ENCODE measurements at regions not wholly inside any gene's neighbourhood (a gene's known extent, or its start where the extent isn't known, plus 50 kb on each side); places are given as distances from the start of the nearest gene placed in this dataset.
A peak's percentile ranks its signal among the peaks of the same experiment; 100 is the strongest.

- no peak for DNase-seq (ENCODE audit: low read depth in 1 of 2, low spot score in 1 of 2)
These were observed 52.0 kb downstream of the MAGEF1 start for GRCh38 chr3:184659797-184660301.

DNA sequence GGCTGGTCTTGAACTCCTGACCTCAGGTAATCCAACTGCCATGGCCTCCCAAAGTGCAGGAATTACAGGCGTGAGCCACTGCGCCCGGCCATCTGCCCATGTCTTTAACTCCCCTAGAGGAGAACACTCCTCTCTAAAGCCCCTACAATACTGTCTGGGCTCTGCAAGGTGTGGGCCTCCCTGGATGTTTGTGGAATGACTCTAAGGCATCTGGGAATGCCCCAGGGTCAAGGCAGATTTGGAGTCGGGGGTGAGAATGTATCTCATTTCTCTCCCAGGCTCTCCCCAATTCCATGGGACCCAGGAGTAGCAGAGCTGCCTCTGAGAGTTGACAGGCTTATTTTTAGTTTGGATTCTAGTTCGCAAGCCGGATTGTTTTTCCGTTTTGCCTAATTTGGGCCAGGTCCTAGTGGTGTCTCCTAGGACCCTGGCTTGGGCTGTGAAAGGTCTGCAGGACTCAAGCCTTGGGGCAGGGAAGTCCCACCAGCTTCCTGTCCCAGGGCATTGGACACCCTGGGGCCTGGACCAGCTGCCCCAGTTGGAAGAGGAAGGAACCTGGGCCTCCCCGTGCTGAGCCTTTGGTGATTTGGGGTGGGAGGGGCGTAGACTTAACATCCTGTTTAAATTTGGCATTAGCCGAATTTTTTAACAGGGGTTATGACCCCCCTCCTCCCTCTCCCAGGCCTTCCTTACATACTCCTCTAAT, 53.5 kb downstream of the MAGEF1 start:
- DNase-seq (ENCODE audit: low read depth in 1 of 2, low spot score in 1 of 2) = no peak

- DNase-seq (ENCODE audit: low read depth in 1 of 2, low spot score in 1 of 2) = no peak
These were observed 54.8 kb downstream of the MAGEF1 start for GRCh38 chr3:184656829-184657681.

DNA sequence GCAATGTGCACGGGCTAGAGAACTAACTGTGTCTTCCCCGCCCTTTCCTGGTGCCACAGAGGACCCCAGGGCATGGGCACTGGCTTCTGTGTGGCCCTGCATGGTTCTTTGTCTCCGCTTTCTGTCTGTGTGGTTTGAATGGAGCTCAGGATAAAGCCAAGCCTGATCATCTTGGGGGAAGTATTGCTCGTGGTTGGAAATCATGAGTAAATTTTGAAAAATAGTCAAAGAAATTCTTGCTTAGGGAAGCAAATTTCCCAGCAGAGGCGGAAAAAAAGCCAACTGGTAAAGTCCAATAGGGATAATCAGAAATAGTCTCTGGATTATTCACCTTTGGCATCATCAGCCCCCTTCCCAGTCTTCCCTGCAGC, 55.4 kb downstream of the MAGEF1 start:
- no peak for DNase-seq (ENCODE audit: low read depth in 1 of 2, low spot score in 1 of 2)

DNA sequence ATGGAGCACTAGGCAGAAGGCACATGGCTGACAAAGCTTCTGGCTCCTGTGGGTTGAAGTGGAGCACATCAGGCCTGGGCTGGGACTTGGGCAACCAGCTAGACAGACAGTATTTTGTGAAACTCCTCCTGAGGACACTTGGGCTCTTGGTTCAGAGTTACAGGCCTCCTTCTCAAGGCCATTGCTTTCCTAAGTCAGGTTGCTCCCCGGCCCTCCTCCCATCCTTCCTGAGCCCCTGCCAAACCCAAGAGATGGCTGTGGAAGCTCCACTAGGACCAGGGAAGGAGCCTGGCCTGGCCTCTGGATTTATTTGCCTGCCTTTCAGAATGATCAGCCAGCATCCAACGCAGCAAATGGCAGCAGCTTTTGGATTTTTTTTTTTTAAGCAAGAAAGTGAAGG, 56.3 kb downstream of the MAGEF1 start:
- no peak for DNase-seq (ENCODE audit: low read depth in 1 of 2, low spot score in 1 of 2)

DNA sequence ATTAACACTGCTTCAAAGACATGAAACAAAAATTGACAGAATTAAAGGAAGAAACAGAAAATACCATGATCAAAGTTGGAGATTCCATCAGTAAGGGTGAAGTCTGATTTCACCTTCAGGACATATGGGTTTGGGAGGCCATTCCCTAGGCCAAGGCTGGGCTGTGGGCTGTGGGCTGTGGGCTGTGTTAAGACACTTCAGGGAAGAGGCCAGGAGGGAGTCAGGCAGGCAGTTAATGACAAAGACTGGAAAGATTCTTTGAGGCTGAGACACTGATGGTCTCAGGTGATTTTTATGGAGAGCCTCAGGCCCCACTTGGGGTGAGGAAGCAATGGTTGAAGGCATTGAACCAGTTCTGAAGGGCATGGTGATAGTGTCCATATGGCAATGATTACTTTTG, 57.5 kb downstream of the MAGEF1 start:
- DNase-seq (ENCODE audit: low read depth in 1 of 2, low spot score in 1 of 2) = no peak

DNA sequence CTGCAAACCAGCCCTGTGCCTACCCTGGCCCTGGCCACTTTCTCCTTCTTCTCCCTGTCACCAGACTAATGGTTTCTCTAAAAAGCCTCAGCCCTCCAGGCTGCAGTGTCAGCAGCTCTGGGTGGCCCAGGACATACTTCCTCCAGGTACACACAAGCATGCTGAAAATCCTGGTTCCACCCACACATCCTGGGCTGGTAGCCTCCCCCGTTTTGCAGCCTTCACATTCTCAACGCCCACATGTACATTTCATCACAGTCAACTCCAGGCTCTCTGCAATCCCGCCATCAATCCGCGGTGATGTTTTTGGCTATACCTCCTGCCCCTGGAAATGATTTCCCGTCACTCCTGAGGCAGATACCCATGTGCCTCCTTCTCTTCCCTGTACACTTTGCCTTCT, 59.4 kb downstream of the MAGEF1 start:
- no peak for DNase-seq (ENCODE audit: low read depth in 1 of 2, low spot score in 1 of 2)

DNA sequence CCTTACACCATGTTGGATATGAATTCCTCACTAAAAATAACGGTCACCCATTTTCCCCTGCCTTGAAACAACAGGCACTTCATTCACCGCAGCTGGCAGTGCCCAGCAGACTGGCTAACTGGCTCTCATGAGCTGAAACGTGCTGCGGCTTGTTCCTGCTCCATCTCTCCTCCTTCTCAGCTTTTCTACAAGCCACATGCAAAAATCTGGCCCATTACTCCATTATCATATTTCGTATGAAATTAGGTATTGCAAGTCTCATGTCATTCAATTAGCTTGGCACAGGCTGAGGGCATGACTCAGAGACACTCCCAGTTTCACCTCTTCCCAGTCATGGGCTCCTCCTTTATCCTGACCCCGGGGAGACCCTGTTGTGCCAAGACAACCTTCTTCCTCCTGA, 60.0 kb downstream of the MAGEF1 start:
- no peak for DNase-seq (ENCODE audit: low read depth in 1 of 2, low spot score in 1 of 2)

- no peak for DNase-seq (ENCODE audit: low read depth in 1 of 2, low spot score in 1 of 2)
These were observed 63.2 kb downstream of the MAGEF1 start for GRCh38 chr3:184648636-184649035.

- DNase-seq (ENCODE audit: low read depth in 1 of 2, low spot score in 1 of 2) = no peak
These were observed 64.4 kb downstream of the MAGEF1 start for GRCh38 chr3:184647405-184647936.

- no peak for DNase-seq (ENCODE audit: low read depth in 1 of 2, low spot score in 1 of 2)
These were observed 66.5 kb downstream of the MAGEF1 start for GRCh38 chr3:184645336-184645735.

DNA sequence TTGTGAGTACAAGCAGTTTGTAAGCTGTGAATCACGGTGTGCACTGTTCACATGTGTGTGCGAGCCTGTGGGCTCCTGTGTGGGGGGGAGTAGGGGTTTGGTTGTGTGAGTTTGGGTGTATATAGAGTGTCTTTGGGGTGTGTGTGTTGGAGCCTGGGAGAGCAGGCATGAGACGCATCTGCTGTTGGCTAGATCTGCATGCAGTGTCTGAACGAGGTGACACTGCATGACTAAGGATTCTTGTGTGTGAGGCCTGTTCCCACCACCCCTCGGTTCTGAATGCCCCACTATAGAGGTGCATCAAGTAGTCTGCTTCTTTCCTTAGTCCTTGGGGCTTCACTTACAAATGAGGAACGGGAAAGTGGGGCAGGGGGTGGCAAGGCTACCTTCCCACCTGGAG, 68.4 kb downstream of the MAGEF1 start:
- no peak for DNase-seq (ENCODE audit: low read depth in 1 of 2, low spot score in 1 of 2)

DNA sequence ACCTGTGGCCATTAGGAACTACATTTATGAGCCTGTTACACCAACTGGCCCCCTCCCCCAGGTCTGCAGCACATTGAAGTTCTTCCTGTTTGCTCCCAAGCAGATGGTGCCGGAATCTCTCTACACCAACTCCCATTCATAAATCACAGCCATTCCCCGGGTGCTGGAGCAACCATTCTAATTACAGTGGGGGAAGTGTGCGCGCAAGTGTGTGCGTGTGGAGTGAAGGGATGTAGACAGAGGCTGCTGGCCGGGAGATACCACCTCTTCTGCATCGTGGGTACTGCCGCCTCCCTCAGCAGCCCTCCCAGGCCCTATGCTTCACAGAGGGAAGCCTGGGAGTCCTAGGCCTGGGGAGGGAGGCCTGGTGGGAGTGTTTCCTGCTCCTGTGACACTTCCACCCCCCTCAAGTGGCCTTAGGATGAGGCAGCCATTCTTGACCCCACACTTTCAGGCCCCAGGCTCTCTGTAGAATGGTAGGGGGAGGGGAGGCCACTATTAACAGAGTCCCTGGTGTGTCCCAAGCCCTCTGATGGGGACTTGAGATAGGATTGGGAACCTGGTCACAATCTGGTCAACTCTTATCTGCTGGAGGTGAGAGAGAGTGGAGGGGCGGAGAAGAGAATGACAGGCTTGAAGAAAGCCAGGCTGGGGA, 69.1 kb downstream of the MAGEF1 start:
- no peak for DNase-seq (ENCODE audit: low read depth in 1 of 2, low spot score in 1 of 2)

DNA sequence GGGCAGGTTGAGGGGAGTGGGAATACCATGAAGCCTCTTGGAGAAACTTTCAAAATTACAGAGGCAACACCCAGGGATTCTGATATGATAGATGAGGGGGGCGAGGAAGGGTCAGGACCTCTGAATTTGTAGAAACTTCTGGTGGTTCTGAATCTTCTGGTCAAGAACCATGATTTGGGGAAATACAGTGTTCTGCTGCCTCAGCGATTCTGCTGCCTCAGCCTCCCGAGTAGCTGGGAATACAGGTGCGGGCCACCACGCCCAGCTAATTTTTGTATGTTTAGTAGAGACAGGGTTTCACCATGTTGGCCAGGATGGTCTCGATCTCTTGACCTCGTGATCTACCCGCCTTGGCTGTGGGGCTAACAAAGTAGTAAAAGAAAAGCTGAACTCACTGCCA, 70.4 kb downstream of the MAGEF1 start:
- DNase-seq (ENCODE audit: low read depth in 1 of 2, low spot score in 1 of 2) = no peak

DNA sequence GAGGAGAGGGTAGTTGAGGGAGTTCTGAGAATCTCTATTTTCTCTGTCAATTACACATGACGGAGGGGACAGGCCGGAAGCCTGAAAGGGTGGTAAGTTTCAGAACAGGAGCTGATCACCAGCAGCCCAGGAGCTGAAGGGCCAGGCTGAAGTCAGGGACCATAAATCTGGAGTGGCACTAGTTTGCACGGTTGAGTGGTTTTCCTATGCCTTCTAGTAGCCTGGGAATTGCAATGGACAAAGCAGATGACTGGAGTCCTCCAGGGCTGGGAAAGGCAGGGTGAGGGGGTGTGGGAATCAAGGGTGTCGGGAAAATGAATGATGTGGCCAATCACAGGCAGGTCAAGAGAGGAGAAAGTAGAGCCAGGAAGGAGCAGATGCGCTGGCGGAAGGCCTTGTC, 72.5 kb downstream of the MAGEF1 start:
- no peak for DNase-seq (ENCODE audit: low read depth in 1 of 2, low spot score in 1 of 2)

DNA sequence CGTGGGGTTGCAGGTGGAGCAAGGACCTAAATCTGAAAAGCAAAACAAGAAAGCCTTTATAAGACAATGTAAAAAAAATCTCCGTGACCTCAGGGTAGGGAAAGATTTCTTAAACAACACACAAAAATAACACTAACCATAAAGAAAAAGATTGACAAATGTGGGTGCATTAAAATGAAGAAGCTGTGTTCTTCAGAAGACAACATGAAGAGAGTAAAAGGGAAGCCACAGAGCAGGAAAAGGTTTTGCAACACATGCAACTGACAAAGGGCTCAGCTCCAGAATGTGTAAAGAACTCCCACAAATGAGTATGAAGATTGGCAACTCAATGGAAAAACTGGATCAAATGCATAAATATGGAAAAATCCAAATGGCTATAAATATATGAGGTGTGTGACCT, 74.2 kb downstream of the MAGEF1 start:
- no peak for DNase-seq (ENCODE audit: low read depth in 1 of 2, low spot score in 1 of 2)

GRCh38 chr3:184636741-184637316, 75.0 kb downstream of the MAGEF1 start:
- peak in 1 of 2 donors; percentile 31 for DNase-seq (ENCODE audit: low read depth in 1 of 2, low spot score in 1 of 2)

DNA sequence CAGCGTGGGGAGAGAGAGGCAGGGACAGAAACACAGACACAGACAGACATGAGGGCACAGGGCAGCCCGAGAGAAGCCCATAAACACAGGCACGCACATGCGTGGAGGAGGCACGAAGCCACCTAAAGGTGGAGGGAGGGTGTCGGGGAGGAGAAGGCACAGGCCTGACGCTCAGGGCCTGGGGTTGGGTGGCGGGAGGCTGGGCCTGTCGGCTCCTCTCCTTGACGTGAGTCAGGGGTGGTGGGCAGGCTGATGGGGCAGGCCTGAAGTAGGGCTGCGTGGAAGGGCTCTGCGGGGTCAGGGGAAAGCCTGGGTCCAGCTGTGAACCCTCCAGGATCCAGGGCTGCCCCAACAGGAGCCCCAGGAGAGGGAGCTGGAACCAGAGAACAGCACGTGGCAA, 74.2 kb downstream of the EPHB3 start:
- no peak for DNase-seq (ENCODE audit: low read depth in 1 of 2, low spot score in 1 of 2)

GRCh38 chr3:184635126-184635525, 73.5 kb downstream of the EPHB3 start:
- DNase-seq (ENCODE audit: low read depth in 1 of 2, low spot score in 1 of 2) = no peak

DNA sequence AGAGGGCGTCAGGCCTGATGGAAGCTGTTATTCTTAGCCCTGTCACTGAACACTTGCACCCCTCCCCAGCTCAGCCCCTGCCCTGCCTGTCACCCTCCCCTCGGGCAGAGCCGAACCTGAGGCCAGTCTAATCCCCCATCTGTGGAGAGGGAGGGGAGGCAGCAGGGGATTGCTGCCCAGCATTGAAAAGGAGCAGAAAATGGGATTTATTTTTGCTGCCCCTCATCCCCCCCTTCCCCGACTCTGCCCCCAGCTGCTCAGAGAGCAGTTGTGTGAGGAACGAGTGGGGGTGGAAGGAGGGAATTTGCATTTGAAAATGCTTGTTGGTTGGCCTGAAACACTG, 71.6 kb downstream of the EPHB3 start:
- DNase-seq (ENCODE audit: low read depth in 1 of 2, low spot score in 1 of 2) = no peak

DNA sequence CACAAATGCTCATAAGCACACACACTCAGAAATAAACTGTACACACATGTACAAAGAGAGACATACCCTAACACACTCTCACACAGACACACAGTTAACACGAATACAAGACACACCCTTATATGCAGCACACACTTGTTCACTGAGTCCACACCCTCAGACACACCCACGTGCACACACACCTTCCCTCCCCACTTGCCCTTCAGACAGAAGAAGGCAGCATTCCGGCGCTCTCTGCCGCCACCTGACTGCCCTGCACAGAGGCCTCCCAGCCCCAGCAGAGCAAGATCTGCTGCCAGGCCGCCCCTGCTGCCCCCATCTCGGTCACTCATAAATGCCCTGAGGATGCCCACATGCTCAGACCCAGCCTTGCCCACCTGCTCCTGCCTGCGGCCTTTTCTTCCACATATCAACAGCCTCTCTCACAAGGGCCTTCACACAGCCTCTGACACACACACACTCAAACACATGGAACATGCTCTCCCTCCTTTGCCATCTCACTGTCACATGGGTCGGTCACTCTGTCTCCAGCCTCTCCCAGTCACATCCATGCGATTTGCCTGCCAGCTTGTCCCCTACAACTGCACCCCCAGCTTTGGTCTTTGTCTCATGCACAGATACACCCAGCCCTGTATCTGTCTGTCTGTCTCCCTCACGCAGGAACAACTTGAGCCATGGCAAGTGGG, 71.1 kb downstream of the EPHB3 start:
- DNase-seq (ENCODE audit: low read depth in 1 of 2, low spot score in 1 of 2) = no peak

All from activated CD4-positive, alpha-beta T cell treated with anti-CD3 and anti-CD28 coated beads, Interleukin-2, amount 50 U/mL, for 24 hours (primary cell).